KOPT-K1 (cell line): ENCODE measurements at regions not wholly inside any gene's neighbourhood (a gene's known extent, or its start where the extent isn't known, plus 50 kb on each side); places are given as distances from the start of the nearest gene placed in this dataset.

Experiments
- H3K27ac ChIP-seq: fragments of 200-600 bp; sonication (generic); 2 replicates; pipeline ENCODE4 v1.5.1; 2016; ENCODE audit warnings: antibody characterized with exemption, mild to moderate bottlenecking, low read depth, low read length; ENCODE audit not compliant: poor library complexity, severe bottlenecking
- H3K36me3 ChIP-seq: fragments of 200-600 bp; sonication (generic); 2 replicates; pipeline ENCODE4 v1.5.1; 2017; ENCODE audit warnings: antibody characterized with exemption, mild to moderate bottlenecking, low read length, moderate library complexity; ENCODE audit not compliant: insufficient read depth
- H3K9me3 ChIP-seq: fragments of 200-600 bp; sonication (generic); 2 replicates; pipeline ENCODE4 v1.5.1; 2017; ENCODE audit warnings: antibody characterized with exemption, low read length, mild to moderate bottlenecking; ENCODE audit not compliant: insufficient read depth, poor library complexity, severe bottlenecking

GRCh38 chr6:122116835-122117627, 282.4 kb upstream of the HSF2 start:
- H3K36me3 ChIP-seq, result no peaks in the 10 kb centered on the region
- H3K9me3 ChIP-seq, result no peaks in the 10 kb centered on the region
- no peak overlapping the region for H3K27ac ChIP-seq

- no peaks in the 10 kb centered on the region for H3K36me3 ChIP-seq
- no peak overlapping the region for H3K27ac ChIP-seq
- no peaks in the 10 kb centered on the region for H3K9me3 ChIP-seq
Observed at GRCh38 chr6:122118945-122119506, 280.4 kb upstream of the HSF2 start.

- H3K9me3 ChIP-seq, result no peaks in the 10 kb centered on the region
- H3K27ac ChIP-seq, result no peak overlapping the region
- H3K36me3 ChIP-seq, result no peaks in the 10 kb centered on the region
Observed at GRCh38 chr6:122122202-122122601, 277.2 kb upstream of the HSF2 start.

GRCh38 chr6:122122686-122123085, 276.8 kb upstream of the HSF2 start:
- Histone ChIP-seq H3K27ac (no peak overlapping the region), H3K36me3 (no peaks in the 10 kb centered on the region), H3K9me3 (no peaks in the 10 kb centered on the region)

- Histone ChIP-seq H3K9me3 (no peaks in the 10 kb centered on the region), H3K36me3 (no peaks in the 10 kb centered on the region), H3K27ac (no peak overlapping the region)
Observed at GRCh38 chr6:122124908-122125307, 274.5 kb upstream of the HSF2 start.

GRCh38 chr6:122126894-122127293, 272.6 kb upstream of the HSF2 start:
- no peak overlapping the region for H3K27ac ChIP-seq
- no peaks in the 10 kb centered on the region for H3K36me3 ChIP-seq
- H3K9me3 ChIP-seq, result no peaks in the 10 kb centered on the region

- Histone ChIP-seq H3K9me3 (no peaks in the 10 kb centered on the region), H3K36me3 (no peaks in the 10 kb centered on the region), H3K27ac (no peak overlapping the region)
Observed at GRCh38 chr6:122128445-122128844, 271.0 kb upstream of the HSF2 start.

- Histone ChIP-seq H3K9me3 (no peaks in the 10 kb centered on the region), H3K36me3 (no peaks in the 10 kb centered on the region), H3K27ac (no peak overlapping the region)
Observed at GRCh38 chr6:122129313-122130025, 270.0 kb upstream of the HSF2 start.

- H3K36me3 ChIP-seq, result no peaks in the 10 kb centered on the region
- H3K27ac ChIP-seq, result no peak overlapping the region
- H3K9me3 ChIP-seq, result no peaks in the 10 kb centered on the region
Observed at GRCh38 chr6:122130026-122130348, 269.5 kb upstream of the HSF2 start.

GRCh38 chr6:122130518-122130917, 268.9 kb upstream of the HSF2 start:
- Histone ChIP-seq H3K9me3 (no peaks in the 10 kb centered on the region), H3K27ac (no peak overlapping the region), H3K36me3 (no peaks in the 10 kb centered on the region)

GRCh38 chr6:122136386-122136785, 263.1 kb upstream of the HSF2 start:
- H3K9me3 ChIP-seq, result no peaks in the 10 kb centered on the region
- no peak overlapping the region for H3K27ac ChIP-seq
- no peaks in the 10 kb centered on the region for H3K36me3 ChIP-seq

- H3K27ac ChIP-seq, result no peak overlapping the region
- H3K36me3 ChIP-seq, result no peaks in the 10 kb centered on the region
- no peaks in the 10 kb centered on the region for H3K9me3 ChIP-seq
Observed at GRCh38 chr6:122140031-122140430, 259.4 kb upstream of the HSF2 start.

- H3K36me3 ChIP-seq, result no peaks in the 10 kb centered on the region
- H3K27ac ChIP-seq, result no peak overlapping the region
- H3K9me3 ChIP-seq, result no peaks in the 10 kb centered on the region
Observed at GRCh38 chr6:122141246-122141645, 258.2 kb upstream of the HSF2 start.

GRCh38 chr6:122143813-122144601, 255.4 kb upstream of the HSF2 start:
- no peak overlapping the region for H3K27ac ChIP-seq
- H3K36me3 ChIP-seq, result no peaks in the 10 kb centered on the region

GRCh38 chr6:122145246-122145645, 254.2 kb upstream of the HSF2 start:
- Histone ChIP-seq H3K9me3 (no peaks in the 10 kb centered on the region), H3K27ac (no peak overlapping the region), H3K36me3 (no peaks in the 10 kb centered on the region)

More at GRCh38 chr6:122143813-122144601, 255.4 kb upstream of the HSF2 start:
- no peaks in the 10 kb centered on the region for H3K9me3 ChIP-seq
